MM.1S (cell line): ENCODE measurements at regions not wholly inside any gene's neighbourhood (a gene's known extent, or its start where the extent isn't known, plus 50 kb on each side); places are given as distances from the start of the nearest gene placed in this dataset.

Source experiments
- DNase-seq: peaks from one replicate; pipeline ENCODE4 v3.0.0-alpha.2; 2015
- H2AFZ ChIP-seq: fragments of 300-600 bp; sonication (generic); 2 replicates; pipeline ENCODE4 v1.6.0; 2016; ENCODE audit warnings: antibody characterized with exemption, low read length
- H3F3A ChIP-seq: fragments of 300-600 bp; sonication (generic); 2 replicates; pipeline ENCODE4 v1.6.1; 2016; ENCODE audit warnings: mild to moderate bottlenecking, antibody characterized with exemption, low read length, moderate library complexity, mixed read lengths; ENCODE audit not compliant: insufficient read depth
- H3K27ac ChIP-seq: fragments of 300-600 bp; sonication (generic); 2 replicates; pipeline ENCODE4 v1.5.1; 2016; ENCODE audit warnings: mild to moderate bottlenecking, low read length
- H3K27me3 ChIP-seq: fragments of 300-600 bp; sonication (generic); replicated peaks from 2 replicates; pipeline ENCODE4 v1.6.0; 2016; ENCODE audit warnings: low read length; ENCODE audit not compliant: insufficient read depth
- H3K36me3 ChIP-seq: fragments of 300-600 bp; sonication (generic); replicated peaks from 2 replicates; pipeline ENCODE4 v1.6.1; 2016; ENCODE audit warnings: mild to moderate bottlenecking, low read length, mixed read lengths; ENCODE audit not compliant: insufficient read depth
- H3K4me1 ChIP-seq: fragments of 300-600 bp; sonication (generic); 2 replicates; pipeline ENCODE4 v1.6.1; 2016; ENCODE audit warnings: low read length, mixed read lengths
- H3K4me2 ChIP-seq: fragments of 300-600 bp; sonication (generic); 2 replicates; pipeline ENCODE4 v1.6.0; 2016; ENCODE audit warnings: low read depth, low read length
- H3K4me3 ChIP-seq: fragments of 300-600 bp; sonication (generic); 2 replicates; pipeline ENCODE4 v1.5.1; 2016; ENCODE audit warnings: low read length, mixed read lengths
- H3K79me2 ChIP-seq: fragments of 300-600 bp; sonication (generic); 2 replicates; pipeline ENCODE4 v1.6.1; 2016; ENCODE audit warnings: mixed run types, low read length, mixed read lengths
- H3K9ac ChIP-seq: fragments of 300-600 bp; sonication (generic); 2 replicates; pipeline ENCODE4 v1.6.1; 2016; ENCODE audit warnings: low read length, mixed read lengths
- H3K9me2 ChIP-seq: fragments of 300-600 bp; sonication (generic); replicated peaks from 2 replicates; pipeline ENCODE4 v1.6.1; 2016; ENCODE audit warnings: mild to moderate bottlenecking, low read length, mixed read lengths; ENCODE audit not compliant: insufficient read depth
- H3K9me3 ChIP-seq: fragments of 300-600 bp; sonication (generic); replicated peaks from 2 replicates; pipeline ENCODE4 v1.6.1; 2016; ENCODE audit warnings: mild to moderate bottlenecking, low read length, mixed read lengths; ENCODE audit not compliant: insufficient read depth
- H4K20me1 ChIP-seq: fragments of 300-600 bp; sonication (generic); 2 replicates; pipeline ENCODE4 v1.6.1; 2016; ENCODE audit warnings: mild to moderate bottlenecking, low read length, moderate library complexity, mixed read lengths; ENCODE audit not compliant: insufficient read depth
- CTCF ChIP-seq: fragments of 300-600 bp; sonication (generic); IDR thresholded peaks from 2 replicates; pipeline ENCODE4 v1.5.1; 2016; ENCODE audit warnings: antibody characterized with exemption, low read length, mixed read lengths
- EZH2 ChIP-seq: fragments of 300-600 bp; sonication (generic); optimal IDR thresholded peaks from 2 replicates; pipeline ENCODE3; 2017; ENCODE audit warnings: low read depth, mild to moderate bottlenecking, antibody characterized with exemption, low read length, mixed read lengths
- EZH2phosphoT487 ChIP-seq: fragments of 300-600 bp; sonication (generic); IDR thresholded peaks from 2 replicates; pipeline ENCODE4 v1.6.1; 2018; ENCODE audit warnings: antibody characterized with exemption, low read length

GRCh38 chr3:164604687-164605086 lies 473.6 kb downstream of the SI start:
- no peaks in the 10 kb centered on the region for H3K9me3 ChIP-seq
- no peaks in the 10 kb centered on the region for H3K27me3 ChIP-seq
- no peaks in the 10 kb centered on the region for H3K79me2 ChIP-seq
- DNase-seq: no peak
- no peak overlapping the region for H3K4me3 ChIP-seq
- no peak overlapping the region for H2AFZ ChIP-seq
- no peak for TF ChIP-seq EZH2phosphoT487
- TF ChIP-seq CTCF: no peak
- TF ChIP-seq EZH2: no peak
- H3K4me2 ChIP-seq: no peak overlapping the region
- no peaks in the 10 kb centered on the region for H3K9me2 ChIP-seq
- H3K27ac ChIP-seq: no peak overlapping the region
- H3K9ac ChIP-seq: no peak overlapping the region
- H3F3A ChIP-seq: peaks cover 12% of the 10 kb centered on the region
- no peaks in the 10 kb centered on the region for H4K20me1 ChIP-seq
- peaks cover 18% of the 10 kb centered on the region for H3K4me1 ChIP-seq
- H3K36me3 ChIP-seq: no peaks in the 10 kb centered on the region

GRCh38 chr3:164577667-164578210 lies 500.6 kb downstream of the SI start:
- Histone ChIP-seq H3K36me3 (no peaks in the 10 kb centered on the region), H3K9ac (no peak overlapping the region), H3K79me2 (no peaks in the 10 kb centered on the region), H3K4me1 (no peaks in the 10 kb centered on the region), H3F3A (no peaks in the 10 kb centered on the region), H2AFZ (no peak overlapping the region), H3K27me3 (no peaks in the 10 kb centered on the region), H4K20me1 (no peaks in the 10 kb centered on the region), H3K9me2 (no peaks in the 10 kb centered on the region), H3K4me2 (no peak overlapping the region), H3K9me3 (no peaks in the 10 kb centered on the region), H3K27ac (no peak overlapping the region), H3K4me3 (no peak overlapping the region)
- DNase-seq: no peak
- no peak for TF ChIP-seq EZH2
- TF ChIP-seq CTCF: no peak
- TF ChIP-seq EZH2phosphoT487: no peak

- H3K79me2 ChIP-seq: no peaks in the 10 kb centered on the region
- no peaks in the 10 kb centered on the region for H3F3A ChIP-seq
- no peaks in the 10 kb centered on the region for H3K36me3 ChIP-seq
- TF ChIP-seq EZH2 (no peak), CTCF (no peak)
- H3K4me2 ChIP-seq: no peak overlapping the region
- H3K4me1 ChIP-seq: no peaks in the 10 kb centered on the region
- DNase-seq: no peak
- no peak overlapping the region for H3K27ac ChIP-seq
- H3K9ac ChIP-seq: no peak overlapping the region
- no peaks in the 10 kb centered on the region for H4K20me1 ChIP-seq
- no peak overlapping the region for H3K4me3 ChIP-seq
- no peaks in the 10 kb centered on the region for H3K9me2 ChIP-seq
- H2AFZ ChIP-seq: no peak overlapping the region
- H3K9me3 ChIP-seq: no peaks in the 10 kb centered on the region
- no peaks in the 10 kb centered on the region for H3K27me3 ChIP-seq
Observed at GRCh38 chr3:164572436-164572835, 505.9 kb downstream of the SI start.

- TF ChIP-seq EZH2phosphoT487: no peak
- no peak for TF ChIP-seq CTCF
- no peak for TF ChIP-seq EZH2
- Histone ChIP-seq H3K79me2 (no peaks in the 10 kb centered on the region), H3K4me1 (no peaks in the 10 kb centered on the region), H3K4me3 (no peak overlapping the region), H4K20me1 (no peaks in the 10 kb centered on the region), H3K4me2 (no peak overlapping the region), H3K27me3 (no peaks in the 10 kb centered on the region), H3K36me3 (no peaks in the 10 kb centered on the region), H3F3A (no peaks in the 10 kb centered on the region), H3K9me3 (no peaks in the 10 kb centered on the region), H2AFZ (no peak overlapping the region), H3K9me2 (no peaks in the 10 kb centered on the region), H3K27ac (no peak overlapping the region), H3K9ac (no peak overlapping the region)
- DNase-seq: no peak
Observed at GRCh38 chr3:164550857-164551256, 527.4 kb downstream of the SI start.
